Lung (tissue), 11 donors: ENCODE measurements at regions not wholly inside any gene's neighbourhood (a gene's known extent, or its start where the extent isn't known, plus 50 kb on each side); places are given as distances from the start of the nearest gene placed in this dataset.

ENCODE experiments used
- ATAC-seq: fragments of 200-7000 bp; cut with Tn5 transposase; one replicate; pipeline ENCODE4 v1.9.1; 2020; ENCODE audit warnings: moderate number of reproducible peaks; ENCODE audit not compliant: insufficient read depth, low FRiP score
- DNase-seq, 3 donors: peaks; one replicate each; pipeline ENCODE4 v3.0.0-alpha.2; 2013 to 2017
- H3K27ac ChIP-seq, 2 donors: one replicate each; pipeline ENCODE4 v1.5.1; 2013; ENCODE audit warnings: mild to moderate bottlenecking in 2 of 2, moderate library complexity in 2 of 2, control low read depth in 1 of 2, inconsistent platforms in 1 of 2, low read depth in 1 of 2, low read length in 1 of 2
- H3K27me3 ChIP-seq, 3 donors: one replicate each; pipeline ENCODE4 v1.5.1; 2013; ENCODE audit warnings: low read length in 2 of 3; ENCODE audit not compliant: control insufficient read depth in 3 of 3, insufficient read depth in 3 of 3
- H3K36me3 ChIP-seq, 4 donors: one replicate each; pipeline ENCODE4 v1.5.1; 2013; ENCODE audit warnings: low read length in 4 of 4, mild to moderate bottlenecking in 1 of 4, moderate library complexity in 1 of 4; ENCODE audit not compliant: control insufficient read depth in 4 of 4, insufficient read depth in 4 of 4
- H3K4me1 ChIP-seq, 5 donors: one replicate each; pipeline ENCODE4 v1.5.1; 2013; ENCODE audit warnings: low read length in 5 of 5, mild to moderate bottlenecking in 2 of 5, moderate library complexity in 1 of 5; ENCODE audit not compliant: control insufficient read depth in 5 of 5, insufficient read depth in 5 of 5
- H3K4me3 ChIP-seq: one replicate; pipeline ENCODE4 v1.5.1; 2013; ENCODE audit warnings: mild to moderate bottlenecking, control low read depth, moderate library complexity
- H3K9ac ChIP-seq, 2 donors: one replicate each; pipeline ENCODE4 v1.5.1; 2013; ENCODE audit warnings: low read length in 2 of 2, control low read depth in 1 of 2; ENCODE audit not compliant: insufficient read depth in 1 of 2
- H3K9me3 ChIP-seq, 4 donors: one replicate each; pipeline ENCODE4 v1.5.1; 2013; ENCODE audit warnings: low read length in 3 of 4, mild to moderate bottlenecking in 1 of 4, moderate library complexity in 1 of 4; ENCODE audit not compliant: control insufficient read depth in 4 of 4, insufficient read depth in 3 of 4
- WGBS, 2 donors: extraction: QIAGEN DNeasy Blood & Tissue Kit; methylation state at CpG; one replicate each; pipeline ENCODE4 v1.1.7; 2013; 5-methylcytosine and 5-hydroxymethylcytosine counted together
- TF ChIP-seq, protein P1 (sequence below): IDR thresholded peaks from 2 replicates; pipeline ENCODE4 v1.5.1; 2012; ENCODE audit warnings: mild to moderate bottlenecking; ENCODE audit errors: control extremely low read depth, extremely low read depth
- donor health status: control.
- donor health status: control.
- donor health status: Bipolar disorder and iron deficiency.
- donor health status: healthy.
- donor health status: DM: yes; HTN: yes; CAD: no.

DNA sequence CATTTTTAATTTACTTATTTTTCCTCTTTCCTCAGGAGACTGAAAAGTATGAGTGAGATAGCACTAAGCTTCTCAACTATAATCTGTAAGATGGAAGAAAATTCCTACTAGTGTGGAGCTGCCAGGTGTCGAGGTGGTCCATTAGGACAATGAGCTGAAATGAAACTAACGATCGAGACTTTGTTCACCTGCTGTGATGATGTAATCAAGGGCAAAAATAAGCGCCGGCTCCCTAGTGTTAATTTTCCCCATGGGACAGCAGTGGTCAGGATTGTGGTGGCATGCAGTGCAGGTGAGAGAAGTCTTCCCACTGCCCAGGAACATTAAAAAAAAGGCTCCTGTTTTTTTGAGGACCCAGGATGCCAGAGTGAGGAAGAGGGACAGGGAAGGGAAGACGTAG, 859.1 kb upstream of the GCFC2 start:
- ATAC-seq, result no peak
- 61 to 65% methylated on average over 6 of the region's 6 CpGs for WGBS, 2 donors
- no peak overlapping the region for H3K4me3 ChIP-seq
- H3K27ac ChIP-seq, result no peak overlapping the region
- no peak for DNase-seq
- H3K36me3 ChIP-seq, result no peaks in the 10 kb centered on the region
- H3K4me1 ChIP-seq, result peaks cover 0 to 6% (median 0%) of the 10 kb centered on the region in 5 donors
- H3K27me3 ChIP-seq, result no peaks in the 10 kb centered on the region
- no peak overlapping the region for H3K9ac ChIP-seq
- TF ChIP-seq, protein P1, sequence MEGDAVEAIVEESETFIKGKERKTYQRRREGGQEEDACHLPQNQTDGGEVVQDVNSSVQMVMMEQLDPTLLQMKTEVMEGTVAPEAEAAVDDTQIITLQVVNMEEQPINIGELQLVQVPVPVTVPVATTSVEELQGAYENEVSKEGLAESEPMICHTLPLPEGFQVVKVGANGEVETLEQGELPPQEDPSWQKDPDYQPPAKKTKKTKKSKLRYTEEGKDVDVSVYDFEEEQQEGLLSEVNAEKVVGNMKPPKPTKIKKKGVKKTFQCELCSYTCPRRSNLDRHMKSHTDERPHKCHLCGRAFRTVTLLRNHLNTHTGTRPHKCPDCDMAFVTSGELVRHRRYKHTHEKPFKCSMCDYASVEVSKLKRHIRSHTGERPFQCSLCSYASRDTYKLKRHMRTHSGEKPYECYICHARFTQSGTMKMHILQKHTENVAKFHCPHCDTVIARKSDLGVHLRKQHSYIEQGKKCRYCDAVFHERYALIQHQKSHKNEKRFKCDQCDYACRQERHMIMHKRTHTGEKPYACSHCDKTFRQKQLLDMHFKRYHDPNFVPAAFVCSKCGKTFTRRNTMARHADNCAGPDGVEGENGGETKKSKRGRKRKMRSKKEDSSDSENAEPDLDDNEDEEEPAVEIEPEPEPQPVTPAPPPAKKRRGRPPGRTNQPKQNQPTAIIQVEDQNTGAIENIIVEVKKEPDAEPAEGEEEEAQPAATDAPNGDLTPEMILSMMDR, result no peak
- no peaks in the 10 kb centered on the region for H3K9me3 ChIP-seq

DNA sequence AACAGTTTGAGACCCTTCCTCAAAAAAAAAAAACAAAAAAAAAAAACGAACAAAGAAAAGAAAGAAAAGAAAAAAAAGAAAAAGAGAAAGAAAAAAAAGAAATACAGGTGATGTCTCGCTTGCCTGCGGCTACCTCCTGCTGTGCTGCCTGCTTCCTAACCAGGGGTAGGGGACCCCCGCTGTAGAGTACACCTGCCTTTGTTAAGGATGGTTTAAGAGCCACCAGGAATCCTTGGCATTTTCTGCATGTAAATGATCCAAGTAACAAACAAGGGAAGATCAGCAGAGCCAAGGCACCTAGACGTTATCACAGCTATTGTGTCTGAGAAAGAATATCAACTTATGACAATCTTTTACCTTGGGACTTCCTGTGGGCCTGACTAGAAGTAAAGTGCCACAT, 856.8 kb upstream of the GCFC2 start:
- Histone ChIP-seq H3K4me1 (peaks cover 0 to 6% (median 0%) of the 10 kb centered on the region in 5 donors), H3K27ac (no peak overlapping the region), H3K9ac (no peak overlapping the region), H3K4me3 (no peak overlapping the region), H3K27me3 (no peaks in the 10 kb centered on the region), H3K36me3 (no peaks in the 10 kb centered on the region), H3K9me3 (no peaks in the 10 kb centered on the region)
- TF ChIP-seq, protein P1, result no peak
- ATAC-seq, result no peak
- WGBS, 2 donors, result 79% methylated on average over 5 of the region's 5 CpGs
- DNase-seq, result no peak

DNA sequence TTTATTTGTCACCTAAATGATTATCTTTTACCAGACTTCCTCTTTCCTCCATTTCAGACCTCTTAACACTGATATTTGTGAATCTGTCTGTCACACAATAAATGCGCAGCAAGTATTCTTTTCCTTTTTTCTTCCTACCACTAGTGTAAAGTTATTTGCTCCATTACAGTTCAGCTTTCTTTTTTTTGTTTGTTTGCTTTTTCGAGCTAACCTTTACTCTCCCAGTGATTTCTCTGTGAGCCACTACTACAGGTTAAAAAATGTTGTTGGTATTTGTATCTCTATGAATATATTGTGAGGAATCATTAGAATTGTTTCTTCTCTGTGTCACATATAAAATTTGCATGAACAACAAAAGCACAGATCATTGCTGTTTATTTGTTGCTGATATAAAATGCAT, 854.0 kb upstream of the GCFC2 start:
- Histone ChIP-seq H3K9me3 (no peaks in the 10 kb centered on the region), H3K4me3 (no peak overlapping the region), H3K27me3 (no peaks in the 10 kb centered on the region), H3K27ac (no peak overlapping the region), H3K4me1 (no peaks in the 10 kb centered on the region), H3K36me3 (no peaks in the 10 kb centered on the region), H3K9ac (no peak overlapping the region)
- TF ChIP-seq, protein P1, result no peak
- 80 to 82% methylated on average over 2 of the region's 2 CpGs for WGBS, 2 donors
- DNase-seq (no peak), ATAC-seq (no peak)

DNA sequence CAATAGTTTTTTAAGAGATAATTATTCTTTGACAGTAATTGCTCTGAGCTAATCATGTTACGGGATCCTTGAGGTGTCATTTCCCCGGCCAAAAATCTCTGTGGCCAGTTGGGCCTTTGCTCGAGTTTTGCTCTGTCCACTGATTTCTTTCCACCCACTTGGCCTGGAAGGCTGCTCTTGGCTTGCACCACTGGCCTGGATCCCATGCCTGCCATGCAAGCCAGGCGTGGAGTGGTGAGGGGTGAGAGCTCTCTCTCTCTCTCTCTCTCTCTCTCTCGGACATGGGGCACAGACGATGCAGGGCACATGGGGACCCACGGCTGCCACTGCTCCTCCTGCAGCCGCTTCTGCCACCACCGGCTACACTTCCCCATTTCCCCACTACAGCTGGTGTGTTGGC, 853.0 kb upstream of the GCFC2 start:
- no peaks in the 10 kb centered on the region for H3K36me3 ChIP-seq
- WGBS, 2 donors, result 89 to 90% methylated on average over 9 of the region's 9 CpGs
- H3K9me3 ChIP-seq, result no peaks in the 10 kb centered on the region
- ATAC-seq (no peak), DNase-seq (no peak)
- H3K4me1 ChIP-seq, result no peaks in the 10 kb centered on the region
- H3K9ac ChIP-seq, result no peak overlapping the region
- H3K27me3 ChIP-seq, result no peaks in the 10 kb centered on the region
- no peak overlapping the region for H3K4me3 ChIP-seq
- H3K27ac ChIP-seq, result no peak overlapping the region
- TF ChIP-seq, protein P1, result no peak
